ENCODE measurements at regions not wholly inside any gene's neighbourhood (a gene's known extent, or its start where the extent isn't known, plus 50 kb on each side); places are given as distances from the start of the nearest gene placed in this dataset.

DNA sequence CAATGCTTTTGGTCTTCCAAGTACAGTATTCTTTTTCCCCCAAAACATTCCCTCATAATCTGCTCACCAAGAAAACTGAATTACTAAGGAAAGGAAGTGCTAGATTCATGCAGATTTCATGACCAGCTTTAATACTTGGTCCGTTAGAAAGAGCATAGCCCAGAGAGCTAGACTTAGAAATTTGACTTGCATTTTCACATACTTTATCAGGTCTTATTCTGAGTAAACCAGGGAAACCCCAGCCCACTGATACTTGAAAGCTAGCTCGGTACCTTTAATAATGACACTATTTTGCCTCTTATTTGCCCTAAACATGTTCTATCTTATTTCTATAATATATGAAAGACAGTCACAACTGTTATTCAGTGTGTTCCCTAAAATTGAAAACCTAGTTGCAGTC is 204.5 kb downstream of the TTLL7 start:
- TF ChIP-seq POLR2AphosphoS5 (IDR thresholded peaks at IDR 0.05) (no peak), POLR2A (IDR thresholded peaks at IDR 0.05) (no peak)

Measured in suprapubic skin (tissue), 4 donors.